Heart left ventricle (tissue), 16 donors: ENCODE measurements at regions not wholly inside any gene's neighbourhood (a gene's known extent, or its start where the extent isn't known, plus 50 kb on each side); places are given as distances from the start of the nearest gene placed in this dataset.

Experiments
- ATAC-seq, 4 donors: fragments of 200-7000 bp; cut with Tn5 transposase; one replicate each; pipeline ENCODE4 v1.9.1; 2020 to 2022; ENCODE audit warnings: moderate library complexity in 4 of 4, mild to moderate bottlenecking in 3 of 4, moderate number of reproducible peaks in 1 of 4
- DNase-seq, 5 donors: peaks; one replicate each; pipeline ENCODE4 v3.0.0-alpha.2; 2020
- H3K27ac ChIP-seq, 12 donors: fragments of 200-600 bp; sonication (generic) in 4 of 12; one replicate each; pipeline versions ENCODE4 v1.5.0 to v1.8.0; 2016 to 2022; ENCODE audit warnings: mild to moderate bottlenecking in 2 of 12
- H3K27me3 ChIP-seq, 9 donors: fragments of 200-600 bp; sonication (generic) in 2 of 9; one replicate each; pipeline versions ENCODE4 v1.5.1 to v1.8.0; 2016 to 2022; ENCODE audit warnings: mild to moderate bottlenecking in 3 of 9
- H3K36me3 ChIP-seq, 9 donors: fragments of 200-600 bp; sonication (generic) in 2 of 9; one replicate each; pipeline versions ENCODE4 v1.5.0 to v1.8.0; 2018 to 2022; ENCODE audit warnings: mild to moderate bottlenecking in 2 of 9
- H3K4me1 ChIP-seq, 12 donors: fragments of 200-600 bp; sonication (generic) in 4 of 12; one replicate each; pipeline versions ENCODE4 v1.5.0 to v1.8.0; 2016 to 2022; ENCODE audit warnings: mild to moderate bottlenecking in 3 of 12
- H3K4me3 ChIP-seq, 12 donors: fragments of 200-600 bp; sonication (generic) in 4 of 12; one replicate each; pipeline versions ENCODE4 v1.5.0 to v1.8.0; 2017 to 2022; ENCODE audit warnings: mild to moderate bottlenecking in 9 of 12, moderate library complexity in 4 of 12
- H3K9me3 ChIP-seq, 12 donors: fragments of 200-600 bp; sonication (generic) in 4 of 12; one replicate each; pipeline versions ENCODE4 v1.5.0 to v1.8.0; 2016 to 2022; ENCODE audit warnings: mild to moderate bottlenecking in 1 of 12
- CTCF ChIP-seq, 12 donors: fragments of 200-600 bp; sonication (generic) in 4 of 12; IDR thresholded peaks; one replicate each; pipeline versions ENCODE4 v1.5.0 to v1.8.0; 2018 to 2022; ENCODE audit warnings: antibody characterized with exemption in 12 of 12, mild to moderate bottlenecking in 5 of 12
- POLR2A ChIP-seq, 2 donors: fragments of 450-650 bp; IDR thresholded peaks; one replicate each; pipeline ENCODE4 v1.6.1; 2017; ENCODE audit warnings: antibody characterized with exemption in 2 of 2, mild to moderate bottlenecking in 2 of 2, moderate library complexity in 2 of 2
- WGBS, 4 donors: extraction: QIAGEN DNeasy Blood & Tissue Kit in 2 of 4; methylation state at CpG; one replicate each; pipeline versions ENCODE4 v1.1.5 to v1.1.7; 2013 to 2018; 5-methylcytosine and 5-hydroxymethylcytosine counted together
- intact Hi-C, 10 donors: fragments of 100-400 bp; cut with DNase I; formaldehyde crosslinking; loops; one replicate each; pipeline versions ENCODE4 v1.11.1 to v1.14.2; 2022
- donor health status: ischemic (EF 13 %, LVEDD 7.1; RV severe dilation, severe dysfunction).
- donor health status: healthy with polysubstance abuse.
- donor health status: DM: no; HTN: yes; CAD: no.
- donor health status: DM: no; HTN: no; CAD: no.
- donor health status: ischemic (EF 25% LVEDD 6.9; RV normal size, moderate dysfunction).
- donor health status: ischemic (EF 25% LVEDD 5.7; RV mildly dilated, moderate dysfunction).
- donor health status: healthy.
- donor health status: DM: yes; HTN: yes; CAD: no.
- donor health status: ischemic (EF 35%, LVEDD 5.7; RV mildly dilated, moderate dysfunction).
- donor health status: nonischemic (EF 11% LVEDD 7.7; RV severe dilation, severe dysfunction).
- donor health status: DM: yes; HTN: yes; CAD: no.
- donor health status: PGD.
- donor health status: ischemic (EF 29% LVEDD 5.4; RV normal size, mild dysfunction).
- donor health status: nonischemic (EF 23%, LVEDD 6.1; RV moderate dilation, normal function).

- TF ChIP-seq CTCF (IDR thresholded peaks at IDR 0.05) (no peak), POLR2A (IDR thresholded peaks at IDR 0.05) (no peak)
- H3K27me3 ChIP-seq: no peaks in the 10 kb centered on the region
- ATAC-seq: no peak
- intact Hi-C loops: no loop called here
- H3K36me3 ChIP-seq: no peaks in the 10 kb centered on the region
- DNase-seq: no peak
- H3K27ac ChIP-seq: no peak overlapping the region
- H3K4me3 ChIP-seq: no peak overlapping the region
- WGBS, 4 donors: 78 to 84% (median 82%) methylated on average over 2 of the region's 2 CpGs
- H3K9me3 ChIP-seq: peaks cover 0 to 7% (median 0%) of the 10 kb centered on the region in 12 donors
- no peaks in the 10 kb centered on the region for H3K4me1 ChIP-seq
Observed at GRCh38 chr4:63170923-63171322, 1238.3 kb downstream of the TECRL start.

- no peak for TF ChIP-seq POLR2A (IDR thresholded peaks at IDR 0.05)
- TF ChIP-seq CTCF (IDR thresholded peaks at IDR 0.05): no peak
- ATAC-seq: no peak
- Histone ChIP-seq H3K9me3 (peaks cover 0 to 7% (median 0%) of the 10 kb centered on the region in 12 donors), H3K27ac (no peak overlapping the region), H3K4me3 (no peak overlapping the region), H3K36me3 (no peaks in the 10 kb centered on the region), H3K4me1 (no peaks in the 10 kb centered on the region), H3K27me3 (no peaks in the 10 kb centered on the region)
- DNase-seq: no peak
- intact Hi-C loops: no loop called here
- 85 to 95% (median 88%) methylated on average over 2 of the region's 2 CpGs for WGBS, 4 donors
Observed at GRCh38 chr4:63169836-63170235, 1239.4 kb downstream of the TECRL start.

GRCh38 chr4:63155561-63155960, 1253.7 kb downstream of the TECRL start:
- no peaks in the 10 kb centered on the region for H3K27me3 ChIP-seq
- TF ChIP-seq POLR2A (IDR thresholded peaks at IDR 0.05) (no peak), CTCF (IDR thresholded peaks at IDR 0.05) (no peak)
- no peaks in the 10 kb centered on the region for H3K4me1 ChIP-seq
- no peak overlapping the region for H3K4me3 ChIP-seq
- H3K9me3 ChIP-seq: peaks cover 0 to 26% (median under 1%) of the 10 kb centered on the region in 12 donors
- intact Hi-C loops: no loop called here
- no peak for ATAC-seq
- no peak overlapping the region for H3K27ac ChIP-seq
- 87 to 96% (median 92%) methylated on average over 1 of the region's 1 CpG for WGBS, 4 donors
- DNase-seq: no peak
- H3K36me3 ChIP-seq: no peaks in the 10 kb centered on the region

- H3K36me3 ChIP-seq: no peaks in the 10 kb centered on the region
- WGBS, 4 donors: 90 to 96% (median 94%) methylated on average over 5 of the region's 5 CpGs
- H3K9me3 ChIP-seq: no peaks in the 10 kb centered on the region
- ATAC-seq: no peak
- no peak overlapping the region for H3K4me3 ChIP-seq
- intact Hi-C loops: no loop called here
- DNase-seq: no peak
- no peaks in the 10 kb centered on the region for H3K27me3 ChIP-seq
- TF ChIP-seq CTCF (IDR thresholded peaks at IDR 0.05) (no peak), POLR2A (IDR thresholded peaks at IDR 0.05) (no peak)
- no peaks in the 10 kb centered on the region for H3K4me1 ChIP-seq
- no peak overlapping the region for H3K27ac ChIP-seq
Observed at GRCh38 chr4:63123441-63123840, 1285.8 kb downstream of the TECRL start.
